Activated naive CD4-positive, alpha-beta T cell treated with anti-CD3 and anti-CD28 coated beads, Interleukin-2, amount 10 ng/mL, durations not matched to agents 7 days and 5 days (primary cell): ENCODE measurements at regions not wholly inside any gene's neighbourhood (a gene's known extent, or its start where the extent isn't known, plus 50 kb on each side); places are given as distances from the start of the nearest gene placed in this dataset.

ENCODE experiments used
- CTCF ChIA-PET: fragments of 350-600 bp; sonication (Branson Sonifier 250); formaldehyde crosslinking; loops from one replicate; lab custom pipeline; 2021; ENCODE audit warnings: antibody characterized with exemption; lab: Charles Lee
- DNase-seq: peaks from one replicate; pipeline ENCODE4 v3.0.0-alpha.2; 2020
- H3K27ac Mint-ChIP-seq: one replicate; pipeline ENCODE4 v1.8.0; 2021; ENCODE audit warnings: mild to moderate bottlenecking, moderate library complexity, mixed read lengths
- H3K27me3 Mint-ChIP-seq: one replicate; pipeline ENCODE4 v1.8.0; 2021; ENCODE audit warnings: mild to moderate bottlenecking, mixed read lengths
- H3K36me3 Mint-ChIP-seq: one replicate; pipeline ENCODE4 v1.8.0; 2021; ENCODE audit warnings: mixed read lengths
- H3K4me1 Mint-ChIP-seq: one replicate; pipeline ENCODE4 v1.8.0; 2021; ENCODE audit warnings: mixed read lengths
- H3K4me3 Mint-ChIP-seq: one replicate; pipeline ENCODE4 v1.8.0; 2021; ENCODE audit warnings: mild to moderate bottlenecking, moderate library complexity, mixed read lengths
- H3K9me3 Mint-ChIP-seq: one replicate; pipeline ENCODE4 v1.8.0; 2021; ENCODE audit warnings: mixed read lengths

- H3K9me3 Mint-ChIP-seq = peaks cover 4% of the 10 kb centered on the region
- H3K4me1 Mint-ChIP-seq = no peaks in the 10 kb centered on the region
- no peaks in the 10 kb centered on the region for H3K36me3 Mint-ChIP-seq
- H3K4me3 Mint-ChIP-seq = no peak overlapping the region
- CTCF ChIA-PET = no interaction called here
- no peaks in the 10 kb centered on the region for H3K27me3 Mint-ChIP-seq
- no peak overlapping the region for H3K27ac Mint-ChIP-seq
- DNase-seq = no peak
These were observed 156.3 kb downstream of the SLITRK5 start for GRCh38 chr13:87827479-87827878.

DNA sequence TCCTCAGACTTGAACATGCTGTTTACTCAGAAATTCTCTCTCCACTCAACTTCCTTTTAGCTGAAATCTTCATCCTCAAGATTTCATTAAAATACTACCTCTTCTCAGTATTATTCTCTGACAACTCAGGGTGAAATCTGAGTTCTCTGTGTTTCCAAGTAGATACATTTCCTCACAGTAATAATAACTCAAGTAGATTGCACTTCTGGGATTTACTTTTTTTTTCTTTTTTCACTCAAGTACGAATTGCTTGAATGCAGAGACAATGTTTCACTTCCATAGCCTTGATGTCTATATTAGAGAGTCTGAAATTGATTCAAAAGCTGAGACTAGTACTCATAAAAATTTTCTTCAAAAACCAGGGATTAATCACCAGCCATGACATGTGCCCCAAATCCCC is 166.4 kb downstream of the SLITRK5 start:
- Mint-ChIP-seq H3K36me3 (no peaks in the 10 kb centered on the region), H3K4me3 (no peak overlapping the region), H3K9me3 (no peaks in the 10 kb centered on the region), H3K27me3 (no peaks in the 10 kb centered on the region), H3K27ac (no peak overlapping the region), H3K4me1 (no peaks in the 10 kb centered on the region)
- no peak for DNase-seq
- CTCF ChIA-PET = no interaction called here

- Mint-ChIP-seq H3K4me1 (no peaks in the 10 kb centered on the region), H3K4me3 (no peak overlapping the region)
- CTCF ChIA-PET = no interaction called here
These were observed 166.8 kb downstream of the SLITRK5 start for GRCh38 chr13:87837946-87838345.

DNA sequence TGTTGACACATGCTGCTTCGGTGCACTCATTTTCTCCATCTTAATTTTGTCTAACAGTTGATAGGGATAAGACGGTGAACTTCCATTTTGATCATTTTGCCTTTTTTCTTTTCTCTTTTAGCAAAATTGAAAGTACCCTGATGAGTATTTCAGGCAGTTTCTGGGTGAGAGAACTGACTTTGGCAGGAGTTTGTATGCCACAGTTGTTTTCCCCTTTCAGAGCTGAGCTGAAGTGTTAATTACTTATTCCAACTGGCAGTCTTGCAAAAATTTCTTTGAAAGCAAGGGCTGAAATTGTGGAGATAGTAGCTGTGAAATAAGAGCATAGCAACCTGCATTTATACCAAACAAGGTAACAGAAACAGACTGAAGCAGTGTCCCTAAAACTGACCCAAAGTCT is 180.2 kb downstream of the SLITRK5 start:
- CTCF ChIA-PET = no interaction called here
- Mint-ChIP-seq H3K27ac (no peak overlapping the region), H3K27me3 (no peaks in the 10 kb centered on the region), H3K4me3 (no peak overlapping the region), H3K36me3 (no peaks in the 10 kb centered on the region), H3K4me1 (no peaks in the 10 kb centered on the region), H3K9me3 (peaks cover 21% of the 10 kb centered on the region)
- no peak for DNase-seq

More at GRCh38 chr13:87837946-87838345, 166.8 kb downstream of the SLITRK5 start:
- Mint-ChIP-seq H3K9me3 (no peaks in the 10 kb centered on the region), H3K36me3 (no peaks in the 10 kb centered on the region), H3K27ac (no peak overlapping the region), H3K27me3 (no peaks in the 10 kb centered on the region)
- DNase-seq = no peak

- H3K9me3 Mint-ChIP-seq = peaks cover 23% of the 10 kb centered on the region
- no peak overlapping the region for H3K4me3 Mint-ChIP-seq
- no peaks in the 10 kb centered on the region for H3K27me3 Mint-ChIP-seq
- no peak for DNase-seq
- no peaks in the 10 kb centered on the region for H3K4me1 Mint-ChIP-seq
- no peaks in the 10 kb centered on the region for H3K36me3 Mint-ChIP-seq
- H3K27ac Mint-ChIP-seq = no peak overlapping the region
- CTCF ChIA-PET = no interaction called here
These were observed 184.4 kb downstream of the SLITRK5 start for GRCh38 chr13:87855553-87855952.

DNA sequence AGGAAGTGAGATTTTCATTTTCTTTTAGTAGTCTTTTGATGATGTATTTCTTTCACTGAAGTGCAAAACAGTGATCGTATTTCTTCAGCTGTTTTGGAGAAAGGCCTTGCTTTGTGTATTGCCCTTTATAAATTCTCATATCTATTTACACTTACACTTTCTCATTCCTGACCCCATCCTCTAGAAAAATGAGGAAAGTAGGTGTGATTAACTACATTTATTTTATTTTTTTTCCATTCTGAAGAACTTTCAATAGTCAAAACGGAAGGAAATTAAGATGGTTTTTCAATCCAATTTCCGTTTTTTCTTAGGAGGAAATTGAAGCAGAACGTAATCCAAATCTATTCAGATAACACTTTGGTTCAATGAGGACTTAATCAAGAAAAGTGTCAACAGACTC is 188.1 kb downstream of the SLITRK5 start:
- Mint-ChIP-seq H3K27me3 (no peaks in the 10 kb centered on the region), H3K9me3 (peaks cover 6% of the 10 kb centered on the region), H3K36me3 (no peaks in the 10 kb centered on the region), H3K4me3 (no peak overlapping the region), H3K27ac (no peak overlapping the region), H3K4me1 (no peaks in the 10 kb centered on the region)
- DNase-seq = no peak
- CTCF ChIA-PET = no interaction called here

GRCh38 chr13:87867426-87867825 is 196.3 kb downstream of the SLITRK5 start:
- H3K9me3 Mint-ChIP-seq = peaks cover 1% of the 10 kb centered on the region
- DNase-seq = no peak
- H3K27me3 Mint-ChIP-seq = no peaks in the 10 kb centered on the region
- H3K4me1 Mint-ChIP-seq = no peaks in the 10 kb centered on the region
- CTCF ChIA-PET = no interaction called here
- no peak overlapping the region for H3K27ac Mint-ChIP-seq
- H3K4me3 Mint-ChIP-seq = no peak overlapping the region
- H3K36me3 Mint-ChIP-seq = no peaks in the 10 kb centered on the region

- CTCF ChIA-PET = no interaction called here
- no peak overlapping the region for H3K27ac Mint-ChIP-seq
- H3K27me3 Mint-ChIP-seq = no peaks in the 10 kb centered on the region
- peaks cover 1% of the 10 kb centered on the region for H3K9me3 Mint-ChIP-seq
- no peaks in the 10 kb centered on the region for H3K4me1 Mint-ChIP-seq
- no peak for DNase-seq
- no peaks in the 10 kb centered on the region for H3K36me3 Mint-ChIP-seq
- H3K4me3 Mint-ChIP-seq = no peak overlapping the region
These were observed 197.6 kb downstream of the SLITRK5 start for GRCh38 chr13:87868731-87869130.

DNA sequence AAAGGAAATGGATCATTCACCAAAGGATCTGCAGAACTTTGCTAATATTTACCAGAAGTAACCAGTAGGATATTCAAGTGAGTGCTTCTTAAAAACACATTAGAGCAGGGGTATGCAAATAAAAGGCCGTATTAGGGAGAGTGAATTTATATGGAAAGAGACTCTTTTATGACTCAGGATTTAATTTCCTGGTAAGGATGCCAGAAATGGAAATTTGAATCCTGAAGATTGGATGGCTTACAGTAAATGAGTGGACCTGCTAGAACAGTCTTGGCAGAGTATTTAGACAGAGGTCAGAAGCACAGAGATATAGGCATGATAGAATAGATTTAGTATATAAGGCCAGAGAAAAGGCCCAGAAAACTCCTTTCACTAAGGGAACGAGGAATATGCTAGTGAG is 201.6 kb downstream of the SLITRK5 start:
- no peak overlapping the region for H3K4me3 Mint-ChIP-seq
- no peak for DNase-seq
- H3K27me3 Mint-ChIP-seq = no peaks in the 10 kb centered on the region
- no peaks in the 10 kb centered on the region for H3K4me1 Mint-ChIP-seq
- no peaks in the 10 kb centered on the region for H3K9me3 Mint-ChIP-seq
- CTCF ChIA-PET = no interaction called here
- H3K27ac Mint-ChIP-seq = no peak overlapping the region
- H3K36me3 Mint-ChIP-seq = no peaks in the 10 kb centered on the region

GRCh38 chr13:87877477-87877876 is 206.3 kb downstream of the SLITRK5 start:
- Mint-ChIP-seq H3K9me3 (no peaks in the 10 kb centered on the region), H3K4me3 (no peak overlapping the region), H3K4me1 (no peaks in the 10 kb centered on the region), H3K27me3 (no peaks in the 10 kb centered on the region), H3K27ac (no peak overlapping the region), H3K36me3 (no peaks in the 10 kb centered on the region)
- no peak for DNase-seq
- CTCF ChIA-PET = no interaction called here

- DNase-seq = no peak
- Mint-ChIP-seq H3K36me3 (no peaks in the 10 kb centered on the region), H3K27me3 (no peaks in the 10 kb centered on the region), H3K4me1 (no peaks in the 10 kb centered on the region), H3K4me3 (no peak overlapping the region), H3K9me3 (no peaks in the 10 kb centered on the region), H3K27ac (no peak overlapping the region)
- CTCF ChIA-PET = no interaction called here
These were observed 207.5 kb downstream of the SLITRK5 start for GRCh38 chr13:87878706-87879105.

DNA sequence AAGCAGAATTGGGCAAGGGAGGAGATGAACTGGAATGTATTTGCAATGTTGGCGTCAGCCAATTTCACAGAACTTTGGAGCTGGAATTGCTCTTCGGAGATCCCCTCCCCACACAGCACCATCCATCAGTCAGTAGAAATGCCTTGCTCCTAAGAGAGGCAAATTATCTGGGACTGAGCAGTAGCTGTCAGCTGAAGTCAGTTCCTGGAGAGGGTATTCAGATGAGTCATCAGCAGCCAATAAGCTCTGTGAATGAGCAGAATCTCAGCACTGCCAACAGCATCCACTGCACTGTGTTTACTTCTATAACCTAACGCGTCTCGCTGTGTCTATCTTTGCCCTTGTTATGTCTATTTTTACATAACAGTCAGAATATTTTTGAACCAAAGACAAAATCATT is 213.7 kb downstream of the SLITRK5 start:
- H3K4me1 Mint-ChIP-seq = no peaks in the 10 kb centered on the region
- CTCF ChIA-PET = no interaction called here
- H3K9me3 Mint-ChIP-seq = no peaks in the 10 kb centered on the region
- no peaks in the 10 kb centered on the region for H3K27me3 Mint-ChIP-seq
- H3K27ac Mint-ChIP-seq = no peak overlapping the region
- H3K4me3 Mint-ChIP-seq = no peak overlapping the region
- no peak for DNase-seq
- no peaks in the 10 kb centered on the region for H3K36me3 Mint-ChIP-seq

DNA sequence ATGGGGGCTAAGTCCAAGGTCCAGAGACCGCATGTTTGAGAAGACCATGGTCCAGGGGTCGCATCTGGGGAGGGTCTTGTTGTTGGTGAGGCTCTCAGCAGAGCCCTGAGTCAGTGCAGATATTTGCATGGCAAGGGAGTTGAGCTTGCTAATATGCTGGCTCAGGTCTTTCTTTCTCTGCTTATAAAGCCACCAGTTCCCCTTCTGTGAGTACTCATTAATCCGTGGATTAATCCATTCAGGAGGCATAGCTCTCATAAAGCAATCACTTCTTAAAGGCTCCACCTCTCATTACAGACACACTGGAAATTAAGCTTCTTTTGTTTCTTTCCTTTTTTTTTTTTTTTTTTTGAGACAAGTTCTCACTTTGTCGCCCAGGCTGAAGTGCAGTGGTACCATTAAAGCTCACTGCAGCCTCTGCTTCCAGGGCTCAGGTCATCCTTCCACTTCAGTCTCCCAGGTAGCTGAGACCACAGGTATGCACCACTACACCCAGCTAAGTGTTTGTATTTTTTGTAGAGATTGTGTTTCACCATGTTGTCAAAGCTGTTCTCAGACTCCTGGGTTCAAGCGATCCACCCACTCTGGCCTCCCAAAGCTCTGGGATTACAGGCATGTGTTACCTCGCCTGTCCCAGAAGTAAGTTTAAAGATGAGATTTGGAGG is 216.4 kb downstream of the SLITRK5 start:
- no peak for DNase-seq
- Mint-ChIP-seq H3K27ac (no peak overlapping the region), H3K36me3 (no peaks in the 10 kb centered on the region), H3K9me3 (peaks cover 5% of the 10 kb centered on the region), H3K4me1 (no peaks in the 10 kb centered on the region), H3K27me3 (no peaks in the 10 kb centered on the region), H3K4me3 (no peak overlapping the region)
- CTCF ChIA-PET = no interaction called here

- no peak overlapping the region for H3K4me3 Mint-ChIP-seq
These were observed 218.1 kb downstream of the SLITRK5 start for GRCh38 chr13:87889254-87889653.

GRCh38 chr13:87893186-87893585 is 222.0 kb downstream of the SLITRK5 start:
- no peak overlapping the region for H3K27ac Mint-ChIP-seq
- DNase-seq = no peak
- peaks cover 10% of the 10 kb centered on the region for H3K9me3 Mint-ChIP-seq
- no peaks in the 10 kb centered on the region for H3K36me3 Mint-ChIP-seq
- no peaks in the 10 kb centered on the region for H3K27me3 Mint-ChIP-seq
- CTCF ChIA-PET = no interaction called here
- no peaks in the 10 kb centered on the region for H3K4me1 Mint-ChIP-seq
- no peak overlapping the region for H3K4me3 Mint-ChIP-seq

More at GRCh38 chr13:87889254-87889653, 218.1 kb downstream of the SLITRK5 start:
- H3K9me3 Mint-ChIP-seq = peaks cover 5% of the 10 kb centered on the region
- no peak overlapping the region for H3K27ac Mint-ChIP-seq
- CTCF ChIA-PET = no interaction called here
- no peaks in the 10 kb centered on the region for H3K27me3 Mint-ChIP-seq
- H3K36me3 Mint-ChIP-seq = no peaks in the 10 kb centered on the region
- no peak for DNase-seq
- H3K4me1 Mint-ChIP-seq = no peaks in the 10 kb centered on the region

GRCh38 chr13:87894059-87894458 is 222.9 kb downstream of the SLITRK5 start:
- H3K4me1 Mint-ChIP-seq = no peaks in the 10 kb centered on the region
- no peak overlapping the region for H3K4me3 Mint-ChIP-seq
- H3K9me3 Mint-ChIP-seq = peaks cover 10% of the 10 kb centered on the region

More at GRCh38 chr13:87894059-87894458, 222.9 kb downstream of the SLITRK5 start:
- CTCF ChIA-PET = no interaction called here
- H3K27me3 Mint-ChIP-seq = no peaks in the 10 kb centered on the region
- H3K27ac Mint-ChIP-seq = no peak overlapping the region
- no peaks in the 10 kb centered on the region for H3K36me3 Mint-ChIP-seq
- DNase-seq = no peak
